ENCODE measurements at regions not wholly inside any gene's neighbourhood (a gene's known extent, or its start where the extent isn't known, plus 50 kb on each side); places are given as distances from the start of the nearest gene placed in this dataset.
"Not testable (repeated sequence)": the region's sequence is repeated elsewhere in the genome, so short reads cannot be mapped to it uniquely, and the experiment has no call there.

GRCh38 chr3:159030886-159031679 lies 229.2 kb downstream of the MFSD1 start:
- no peak for TF ChIP-seq CTCF (conservative IDR thresholded peaks at IDR 0.05; ENCODE audit: low read depth, low read length)
- DNase-seq (ENCODE audit: low read depth) = no peak
- H3K4me3 ChIP-seq (ENCODE audit: low read depth, low read length) = no peak overlapping the region

- TF ChIP-seq CTCF (conservative IDR thresholded peaks at IDR 0.05; ENCODE audit: low read depth, low read length) = no peak
- DNase-seq (ENCODE audit: low read depth) = no peak
- no peak overlapping the region for H3K4me3 ChIP-seq (ENCODE audit: low read depth, low read length)
Observed at GRCh38 chr3:159032311-159032710, 230.5 kb downstream of the MFSD1 start.

GRCh38 chr3:159038405-159038804 lies 236.6 kb downstream of the MFSD1 start:
- no peak overlapping the region for H3K4me3 ChIP-seq (ENCODE audit: low read depth, low read length)
- no peak for DNase-seq (ENCODE audit: low read depth)
- no peak for TF ChIP-seq CTCF (conservative IDR thresholded peaks at IDR 0.05; ENCODE audit: low read depth, low read length)

GRCh38 chr3:159039286-159039685 lies 237.4 kb downstream of the MFSD1 start:
- H3K4me3 ChIP-seq (ENCODE audit: low read depth, low read length) = no peak overlapping the region
- no peak for DNase-seq (ENCODE audit: low read depth)
- no peak for TF ChIP-seq CTCF (conservative IDR thresholded peaks at IDR 0.05; ENCODE audit: low read depth, low read length)

- no peak for TF ChIP-seq CTCF (conservative IDR thresholded peaks at IDR 0.05; ENCODE audit: low read depth, low read length)
- no peak for DNase-seq (ENCODE audit: low read depth)
- H3K4me3 ChIP-seq (ENCODE audit: low read depth, low read length) = no peak overlapping the region
Observed at GRCh38 chr3:159045279-159045885, 243.5 kb downstream of the MFSD1 start.

GRCh38 chr3:159047361-159047760 lies 245.5 kb downstream of the MFSD1 start:
- TF ChIP-seq CTCF (conservative IDR thresholded peaks at IDR 0.05; ENCODE audit: low read depth, low read length) = no peak
- DNase-seq (ENCODE audit: low read depth) = no peak
- H3K4me3 ChIP-seq (ENCODE audit: low read depth, low read length) = no peak overlapping the region

- not testable (repeated sequence) for H3K4me3 ChIP-seq (ENCODE audit: low read depth, low read length); DNase-seq (ENCODE audit: low read depth)
Observed at GRCh38 chr3:159052494-159052893, 250.6 kb downstream of the MFSD1 start.
